ENCODE measurements at regions not wholly inside any gene's neighbourhood (a gene's known extent, or its start where the extent isn't known, plus 50 kb on each side); places are given as distances from the start of the nearest gene placed in this dataset.
A peak's percentile ranks its signal among the peaks of the same experiment; 100 is the strongest.

DNA sequence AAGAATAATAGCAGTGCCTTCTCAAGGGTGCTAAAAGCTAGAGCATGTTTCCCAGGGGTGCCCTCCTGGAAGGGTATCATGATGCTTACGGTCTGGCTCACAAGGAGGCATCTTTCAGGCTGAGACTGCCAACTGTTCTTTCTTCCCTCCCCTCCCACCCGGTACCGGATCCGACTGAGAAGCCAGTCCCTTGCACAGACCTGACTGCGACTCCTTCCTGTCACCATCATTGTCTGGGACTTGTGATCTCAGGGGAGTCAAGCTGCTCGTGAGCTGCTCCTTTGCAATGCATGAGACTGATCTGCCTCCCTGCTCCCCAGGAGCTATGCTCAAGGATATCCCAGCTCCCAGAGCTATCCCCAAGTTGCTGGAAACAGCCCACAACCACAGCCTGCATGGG is 170.8 kb downstream of the GADD45G start:
- no peak for DNase-seq

DNA sequence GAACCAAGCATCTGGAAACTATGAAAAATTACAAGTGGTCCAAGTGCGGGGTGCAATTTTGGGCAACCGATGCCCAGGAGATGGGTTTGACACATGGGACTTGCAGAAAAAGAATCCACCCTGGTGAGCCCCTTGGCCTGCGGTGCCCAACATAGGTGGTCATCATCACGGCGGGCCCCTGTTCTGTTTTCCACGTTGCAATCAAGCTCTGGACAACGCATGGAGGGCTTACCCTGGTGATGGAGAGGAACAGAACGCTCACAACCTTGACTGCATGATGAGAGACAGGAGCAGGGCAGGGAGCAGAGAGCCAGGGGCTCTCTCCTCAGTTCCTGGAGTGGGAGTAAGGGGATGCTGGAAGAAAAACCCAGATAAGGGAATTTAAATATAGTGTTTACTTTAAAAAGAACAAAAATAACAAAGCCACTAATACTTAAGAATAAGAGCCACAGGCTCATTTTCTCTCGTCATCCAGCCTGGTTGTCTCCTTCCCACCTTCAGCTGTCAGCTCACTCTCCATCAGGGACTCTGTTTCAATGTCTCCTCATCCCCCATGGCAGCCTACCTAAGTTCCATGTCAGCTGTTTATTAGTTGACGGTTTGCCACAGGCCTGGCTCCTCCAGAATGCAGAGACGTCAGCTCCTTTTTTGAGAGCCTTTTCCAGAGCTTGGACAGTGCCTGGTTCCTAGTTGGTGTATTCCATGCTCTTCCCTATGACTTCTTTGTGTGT is 172.1 kb downstream of the GADD45G start:
- no peak for DNase-seq

DNA sequence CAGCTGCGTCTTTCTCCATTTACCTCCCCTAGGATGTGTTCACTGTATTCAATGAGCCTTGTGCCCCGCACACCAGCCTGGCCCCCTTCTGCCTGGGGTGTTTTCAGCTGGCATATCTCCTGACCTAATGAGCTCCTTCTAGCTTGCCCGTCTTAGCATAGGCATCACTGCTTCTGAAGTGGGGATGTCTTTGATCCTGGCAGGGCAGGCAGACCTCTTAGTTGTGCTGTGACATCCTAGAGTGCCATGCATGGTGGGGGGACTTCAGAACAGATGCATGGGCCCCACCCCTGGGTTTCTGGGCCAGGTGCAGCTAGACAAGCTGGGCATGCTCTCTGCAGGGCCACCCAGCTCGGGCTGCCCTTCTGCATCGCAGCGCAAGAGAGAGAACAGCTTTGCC is 172.7 kb downstream of the GADD45G start:
- DNase-seq = no peak

DNA sequence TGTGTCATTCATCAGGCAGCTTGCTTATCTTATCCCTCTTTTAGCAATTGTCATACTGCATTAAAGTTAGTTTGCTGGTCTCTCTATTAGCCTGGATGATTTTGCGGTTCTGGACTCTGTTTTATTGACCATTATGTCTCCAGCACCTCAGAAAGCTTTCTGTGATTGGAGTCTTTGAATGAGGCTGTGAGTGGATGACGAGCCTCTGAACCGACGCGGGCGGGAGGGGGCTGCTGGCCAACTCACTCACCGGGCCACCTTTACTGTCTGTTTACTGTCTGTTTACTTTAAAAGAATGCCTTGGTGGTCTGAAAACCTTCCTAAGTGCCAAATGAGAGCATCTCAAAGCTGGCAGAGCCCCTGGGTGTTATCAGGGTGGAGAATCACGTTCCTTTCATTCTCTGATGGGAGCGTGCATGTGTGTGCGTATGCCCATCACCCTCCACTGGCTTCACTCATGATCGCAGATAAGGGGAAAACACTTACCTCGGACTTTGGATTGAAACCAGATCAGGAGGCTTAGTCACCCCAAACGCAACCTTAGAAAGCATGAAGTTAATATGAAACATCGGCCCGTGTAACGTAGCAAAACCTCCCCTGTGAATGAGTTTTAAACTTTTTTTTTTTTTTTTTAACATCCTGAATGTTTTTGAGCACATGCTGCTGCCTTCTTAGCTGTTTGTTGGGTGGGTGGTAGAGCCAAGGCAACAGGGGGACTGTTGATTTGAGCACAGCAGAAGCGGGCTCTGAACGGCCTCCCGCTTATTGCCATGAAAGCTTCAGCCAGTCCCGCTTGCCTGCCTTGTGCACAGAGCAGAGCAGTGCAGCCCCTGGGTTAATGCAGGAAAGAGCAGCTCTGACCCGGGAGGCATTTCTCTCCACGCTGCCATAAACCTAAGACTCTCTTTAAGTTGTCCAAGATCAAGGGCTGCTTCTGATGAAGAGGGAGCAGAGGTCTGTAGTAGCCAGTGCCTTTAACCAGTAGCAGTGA is 173.6 kb downstream of the GADD45G start:
- DNase-seq = no peak

DNA sequence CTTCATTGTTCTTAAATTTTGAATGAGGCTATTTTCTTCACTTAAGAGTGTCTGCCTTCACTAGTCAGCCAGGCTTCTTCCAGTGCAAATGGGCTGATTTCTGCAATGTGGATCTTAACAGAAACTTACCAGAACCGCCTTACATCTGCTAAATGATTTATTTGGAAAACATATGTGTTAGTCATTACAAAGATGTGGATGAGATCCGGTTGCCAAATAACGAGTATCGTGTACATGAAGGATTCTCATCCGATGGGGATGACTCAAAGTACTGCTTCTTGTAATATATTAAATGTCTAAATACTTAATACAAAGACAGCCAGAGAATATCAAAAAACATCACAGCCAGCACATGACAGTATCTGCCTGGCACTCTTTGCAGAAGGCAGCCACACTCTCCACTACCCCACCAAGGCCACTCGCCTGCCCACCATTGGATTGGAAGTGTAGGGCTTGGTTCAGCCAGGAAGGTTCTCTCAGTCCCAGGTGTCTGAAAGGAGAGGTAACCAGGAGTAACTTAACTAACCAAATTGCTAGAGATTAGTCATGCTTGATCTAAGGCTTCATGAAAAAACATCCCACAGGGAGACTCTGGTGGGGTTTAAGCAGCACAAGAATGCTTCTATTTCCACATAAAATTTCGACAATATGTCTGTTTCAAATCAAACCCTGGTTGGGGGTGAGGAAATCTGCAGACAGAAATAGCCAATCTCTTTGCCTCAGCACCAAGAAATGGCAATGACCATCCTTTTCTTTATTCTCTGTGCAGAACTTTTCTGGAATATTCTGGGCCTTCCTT is 174.8 kb downstream of the GADD45G start:
- no peak for DNase-seq

DNA sequence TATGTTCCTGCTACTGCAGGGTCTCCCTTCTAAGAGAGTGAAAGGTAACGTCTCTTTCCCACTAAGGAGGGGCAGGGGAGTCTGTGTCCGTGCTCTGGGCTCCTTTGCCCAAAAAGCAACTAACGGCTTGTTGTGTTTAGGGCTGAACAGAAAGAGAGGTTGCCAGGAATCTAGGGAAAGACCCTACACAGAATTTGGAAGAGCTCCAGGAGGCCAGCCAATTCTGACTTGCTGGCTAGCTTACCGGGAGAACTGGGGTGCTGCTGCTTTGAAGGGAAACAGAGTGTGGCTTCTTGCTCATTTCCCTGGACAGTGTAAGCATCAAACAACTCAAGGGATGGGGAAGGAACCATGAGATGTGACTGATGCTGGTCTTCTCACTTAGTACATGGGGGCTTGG is 176.1 kb downstream of the GADD45G start:
- no peak for DNase-seq

DNA sequence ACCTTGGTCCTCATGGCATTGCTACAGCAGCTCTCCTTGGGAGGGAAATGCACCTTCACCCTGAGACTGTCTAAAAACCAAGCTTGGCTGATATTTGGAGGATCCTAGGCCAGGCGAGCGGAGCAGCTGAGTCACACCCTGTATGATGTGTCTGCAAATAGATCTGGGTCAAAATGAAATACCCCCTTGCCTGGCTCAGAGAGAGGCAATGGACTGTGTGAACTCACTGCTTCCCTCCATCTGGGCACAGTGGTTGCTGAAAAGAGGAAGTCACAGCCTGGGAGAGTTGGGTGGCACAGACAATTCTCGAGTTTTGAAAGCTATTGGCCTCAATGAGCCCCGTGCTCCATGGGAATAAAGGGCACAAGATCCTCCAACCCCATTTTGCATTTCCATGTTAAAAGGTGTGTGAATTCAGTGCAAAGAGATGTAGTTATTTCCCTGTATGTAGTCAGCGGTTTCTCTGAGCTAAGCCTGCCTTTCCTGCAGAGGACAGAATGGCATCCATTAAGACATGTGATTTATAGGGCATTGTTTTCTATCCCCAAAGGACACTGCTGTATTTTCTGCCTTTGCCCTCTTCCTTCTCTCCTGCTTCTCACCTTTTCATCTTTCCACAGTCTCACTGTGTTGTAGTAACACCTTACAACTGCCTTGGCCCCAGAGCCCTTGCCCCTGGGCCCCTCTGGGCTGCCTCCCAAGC is 177.2 kb downstream of the GADD45G start:
- DNase-seq = peak; percentile 9 to 38

DNA sequence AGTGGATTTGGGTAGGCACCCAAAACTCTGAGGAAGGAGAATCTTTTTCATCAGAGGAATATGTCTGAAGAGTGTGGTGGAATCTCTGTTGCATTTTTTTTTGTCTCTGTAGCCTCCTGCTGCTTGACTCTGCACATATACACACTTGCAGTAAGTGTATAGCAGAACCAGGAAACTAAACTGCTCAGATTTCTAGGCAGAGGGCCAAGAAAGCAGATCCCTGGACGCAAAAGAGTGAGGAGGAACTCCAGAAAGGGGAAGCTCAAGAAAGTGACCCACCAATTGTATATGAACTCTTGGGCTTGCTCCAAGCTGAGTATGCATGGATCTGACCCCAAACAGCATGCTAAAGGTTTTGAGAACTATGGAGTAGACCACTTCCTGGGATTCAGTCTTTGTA is 181.8 kb downstream of the GADD45G start:
- DNase-seq = no peak

DNA sequence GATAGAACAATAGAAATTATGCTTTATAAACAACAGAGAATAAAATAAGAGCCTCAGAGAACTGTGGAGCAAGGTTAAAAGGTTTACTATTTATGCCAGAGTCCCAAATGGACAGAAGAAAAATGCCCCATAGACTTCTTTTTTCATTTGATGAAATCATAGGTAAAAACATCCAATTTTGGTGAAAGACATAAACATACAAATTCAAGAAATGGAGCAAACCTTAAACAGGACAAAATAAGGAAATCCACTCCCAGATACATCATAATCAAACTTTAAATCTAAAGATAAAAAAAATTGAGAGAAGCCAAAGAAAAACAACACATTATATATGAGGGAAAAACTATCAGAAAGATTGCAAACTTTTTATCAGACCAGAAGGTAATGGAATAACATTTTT is 182.8 kb downstream of the GADD45G start:
- no peak for DNase-seq

DNA sequence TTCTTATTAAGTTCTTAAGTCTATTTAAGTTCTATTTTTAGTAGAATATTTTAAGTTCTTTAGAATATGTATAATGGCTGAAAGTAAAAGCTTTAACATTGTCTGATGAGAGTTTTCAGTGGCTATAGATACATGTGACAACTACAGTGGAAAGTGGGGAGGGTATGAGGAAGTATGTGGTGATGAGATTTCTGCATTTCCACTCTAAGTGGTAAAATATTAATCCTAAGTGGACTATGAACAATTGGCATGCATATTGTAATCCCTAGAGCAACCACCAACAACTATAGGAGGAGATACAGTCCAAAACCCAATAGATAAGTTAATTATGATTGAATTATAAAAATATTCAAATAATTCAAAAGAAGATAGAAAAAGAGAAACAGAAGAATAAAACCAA is 183.6 kb downstream of the GADD45G start:
- DNase-seq = no peak

DNA sequence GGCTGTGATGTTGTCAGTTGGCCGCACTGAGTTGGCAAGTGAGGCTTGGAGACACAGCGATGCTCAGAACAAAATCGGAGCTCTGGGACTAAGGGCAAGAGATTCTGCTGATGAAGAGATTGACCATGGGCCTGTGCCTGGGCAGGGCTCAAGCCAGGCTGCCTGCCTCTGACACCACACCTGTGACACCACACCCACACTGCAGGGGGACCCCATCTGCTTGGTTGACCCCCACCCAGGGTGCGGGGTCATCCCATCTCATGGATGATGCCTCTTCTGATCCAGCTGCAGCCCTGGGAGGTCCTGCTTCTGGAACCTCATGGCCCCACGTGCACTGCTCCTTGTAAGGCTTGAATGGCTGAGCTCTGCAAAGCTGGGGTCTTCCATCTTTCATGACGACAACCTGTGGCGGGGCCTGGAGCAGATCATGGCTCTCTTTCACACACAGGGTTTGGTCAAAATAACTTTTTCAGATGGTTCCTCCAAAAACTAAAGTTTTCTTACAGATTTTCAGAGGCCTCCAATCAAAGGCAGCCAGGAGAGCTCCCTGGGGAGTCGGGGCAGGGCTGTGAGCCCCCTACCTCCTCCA is 185.2 kb downstream of the GADD45G start:
- DNase-seq = no peak

DNA sequence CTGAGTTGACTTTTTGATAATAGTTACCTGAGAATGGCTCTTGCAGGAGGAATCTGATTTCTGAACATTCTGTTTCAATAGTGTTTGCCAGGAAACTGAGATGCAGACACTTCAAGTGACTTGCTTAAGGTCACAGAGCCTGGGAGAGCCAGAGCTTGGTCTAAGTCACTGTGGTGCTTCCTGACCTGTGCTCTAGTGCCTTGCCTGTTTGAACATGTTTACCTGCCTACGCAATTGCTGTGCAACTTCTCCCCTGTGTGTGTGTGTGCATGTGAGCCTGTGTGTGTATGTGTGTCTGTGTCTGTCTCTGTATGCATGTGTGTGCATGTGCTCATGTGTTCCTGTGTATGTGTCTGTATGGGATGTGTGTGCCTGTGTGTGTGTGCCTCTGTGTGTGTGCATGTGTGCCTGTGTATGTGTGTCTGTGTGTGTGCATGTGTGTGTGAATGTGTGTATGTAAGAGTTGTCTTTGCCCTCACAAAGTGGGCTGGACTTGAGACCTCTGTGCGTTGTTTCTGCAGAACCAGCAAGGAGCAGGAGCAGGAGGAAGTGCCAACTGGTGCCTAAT is 185.8 kb downstream of the GADD45G start:
- no peak for DNase-seq

DNA sequence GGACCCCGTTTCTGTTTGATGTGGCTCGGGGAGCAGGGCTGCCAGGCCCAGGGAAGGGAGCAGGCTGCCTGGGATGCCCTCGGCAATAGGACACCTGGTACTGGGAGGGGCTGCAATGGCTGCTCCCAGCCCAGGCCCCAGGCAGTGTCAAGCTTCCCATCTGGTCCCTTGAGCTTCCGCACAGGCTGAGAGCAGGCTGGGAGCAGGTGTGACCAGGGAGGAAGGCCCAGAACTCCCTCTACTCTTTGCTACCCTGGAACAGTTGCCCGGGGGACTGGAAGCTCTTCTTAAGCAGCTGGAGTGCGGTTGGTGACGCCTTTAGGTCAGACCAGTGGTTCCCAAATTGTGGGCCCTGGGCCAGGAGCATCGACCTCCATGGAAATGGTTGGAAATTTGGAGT is 186.9 kb downstream of the GADD45G start:
- no peak for DNase-seq

DNA sequence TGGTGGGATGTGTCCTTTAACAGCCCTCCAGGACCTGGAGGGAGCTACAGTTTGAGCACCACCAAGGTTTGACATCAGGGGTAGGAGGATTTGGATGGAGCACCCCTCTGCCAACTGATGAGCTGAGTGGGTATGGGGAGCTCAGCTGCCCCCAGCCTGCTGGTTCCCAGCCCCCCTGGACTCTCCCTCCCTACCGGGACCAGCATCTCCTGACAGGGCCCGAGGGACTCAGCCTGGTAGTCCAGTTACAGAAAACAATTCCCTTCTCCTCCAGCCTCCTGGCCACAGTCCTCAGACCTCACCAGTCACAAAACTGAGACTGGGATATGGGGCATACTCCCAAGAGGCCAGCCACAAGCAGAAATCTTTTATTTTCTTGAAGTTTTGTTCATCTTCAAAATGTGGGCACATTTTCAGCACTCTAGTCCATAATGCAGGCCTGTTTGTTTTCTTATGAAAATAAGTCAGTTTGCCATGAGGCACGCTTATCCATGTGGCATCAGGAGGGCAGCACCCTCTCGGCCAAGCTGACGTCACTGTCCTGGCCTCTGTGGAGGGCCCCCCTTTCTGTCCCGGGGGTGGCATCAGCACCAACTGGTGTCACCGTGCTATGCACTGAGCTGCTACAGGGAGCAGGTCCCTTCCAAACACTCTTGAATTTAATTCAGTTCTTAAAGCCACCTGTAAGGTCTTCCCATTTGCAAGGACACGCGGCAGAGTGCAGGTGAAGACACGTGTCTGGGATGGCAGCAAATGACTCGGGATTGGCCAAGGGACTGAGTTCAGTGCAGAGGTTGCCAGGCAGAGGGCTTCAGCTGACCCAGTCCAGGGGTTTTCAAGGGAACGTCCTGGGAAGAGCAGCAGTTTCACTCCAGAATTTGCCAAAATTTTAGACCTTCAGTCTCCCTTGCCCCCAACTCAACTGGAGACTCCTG is 187.6 kb downstream of the GADD45G start:
- no peak for DNase-seq

DNA sequence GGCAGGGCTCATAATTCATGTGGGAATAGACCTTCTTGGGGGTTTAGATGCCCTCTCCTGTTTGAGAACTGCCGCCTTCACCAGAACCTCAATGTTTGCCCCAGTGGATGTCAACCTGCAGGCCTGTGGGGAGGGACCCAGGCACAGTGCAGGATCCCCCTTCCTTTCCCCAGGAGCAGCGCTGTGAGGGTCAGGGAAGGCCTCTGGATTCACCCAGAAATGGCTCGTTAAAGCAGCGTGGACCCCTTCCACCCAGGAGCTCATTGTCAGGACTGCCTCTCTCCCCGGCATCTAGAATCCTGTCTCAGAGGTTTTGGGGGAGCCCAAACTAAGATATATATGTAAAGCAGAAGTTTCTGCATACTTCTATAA is 188.3 kb downstream of the GADD45G start:
- DNase-seq = no peak

DNA sequence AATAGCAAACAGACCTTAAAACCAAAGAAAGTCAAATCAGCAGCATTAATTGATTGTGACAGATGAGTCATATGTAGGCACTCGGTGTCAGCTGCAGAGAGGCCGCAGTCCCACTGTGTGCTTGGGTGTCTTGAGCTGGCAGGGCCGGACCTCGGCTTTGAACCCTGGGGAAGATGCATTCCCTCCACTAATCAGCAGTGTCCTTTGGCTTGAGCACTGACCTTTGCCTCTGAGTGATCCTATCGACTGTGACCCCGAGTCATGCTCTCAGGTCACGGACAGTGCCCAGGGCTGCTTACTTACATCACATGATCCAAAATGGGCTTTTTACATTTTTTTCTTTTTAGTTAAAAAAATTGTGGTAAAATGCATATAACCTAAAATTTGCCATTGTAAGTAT is 188.7 kb downstream of the GADD45G start:
- no peak for DNase-seq

DNA sequence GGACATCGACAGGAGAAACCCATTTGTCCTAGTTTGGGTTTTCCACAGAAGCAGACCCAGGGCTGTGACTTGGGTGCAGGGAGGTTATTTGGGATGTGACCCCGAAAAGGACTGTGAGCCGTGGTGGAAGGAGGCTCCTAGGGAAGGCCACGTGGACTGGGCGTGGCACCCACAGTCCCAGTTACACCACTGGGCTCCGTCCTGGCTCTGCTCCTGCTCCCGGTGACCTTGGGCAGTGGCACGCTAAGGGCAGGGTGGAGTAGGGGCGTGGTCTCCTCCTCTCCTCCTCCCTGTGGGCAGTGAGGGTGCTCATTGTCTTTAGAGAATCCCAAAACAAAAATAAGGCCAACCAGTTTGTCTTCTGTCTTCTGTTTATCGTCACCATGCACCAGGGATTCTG is 190.1 kb downstream of the GADD45G start:
- no peak for DNase-seq

DNA sequence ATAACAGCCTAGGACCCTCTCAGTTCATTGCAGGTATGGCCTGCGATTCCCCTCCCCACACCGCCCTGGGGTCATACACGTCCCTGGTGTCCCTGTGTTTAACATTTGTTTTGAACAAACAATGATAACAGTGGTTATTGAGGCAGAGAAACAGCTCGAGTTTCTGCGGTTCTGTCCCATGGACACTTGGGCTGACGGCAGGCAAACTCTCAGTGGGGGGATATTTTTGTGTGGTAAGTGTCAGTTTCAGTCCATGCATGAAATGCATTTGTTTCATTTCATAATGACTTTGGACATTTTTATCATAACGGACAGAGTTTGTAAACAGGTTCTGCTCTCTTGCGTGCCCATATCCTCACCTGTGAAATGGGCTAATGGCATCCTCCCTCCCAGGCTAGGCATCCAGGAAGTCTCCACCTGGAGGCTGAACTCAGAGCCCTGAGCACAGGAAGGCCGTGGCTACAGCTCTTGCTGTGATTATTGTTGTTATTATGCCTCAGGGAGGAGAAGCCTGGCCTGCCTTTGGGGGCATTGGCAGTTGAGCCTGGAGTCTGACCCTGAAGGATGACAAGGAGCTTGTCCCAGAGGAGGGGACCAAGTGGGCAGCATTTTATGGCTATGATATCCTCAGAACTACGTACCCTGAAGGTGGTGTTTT is 190.9 kb downstream of the GADD45G start:
- DNase-seq = no peak

DNA sequence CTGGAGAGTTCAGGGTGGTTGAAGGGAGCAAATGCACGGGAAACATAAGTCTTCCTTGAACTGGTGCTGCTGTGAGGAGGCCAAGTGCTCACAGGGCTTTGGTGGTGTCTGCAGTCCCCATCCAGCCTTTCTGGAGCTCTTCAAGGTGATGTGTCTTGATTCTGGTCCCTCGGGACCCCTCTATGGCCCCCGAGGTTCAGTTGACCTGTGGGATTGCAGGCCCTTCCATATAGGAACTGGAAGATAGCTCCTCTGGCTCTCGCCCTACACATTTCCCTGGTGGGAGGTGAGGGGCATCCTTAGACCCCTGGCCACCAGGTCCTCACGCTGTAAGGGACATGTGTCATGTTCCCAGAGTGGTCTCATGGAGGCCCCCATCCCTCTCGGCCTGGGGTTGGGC is 191.8 kb downstream of the GADD45G start:
- no peak for DNase-seq

DNA sequence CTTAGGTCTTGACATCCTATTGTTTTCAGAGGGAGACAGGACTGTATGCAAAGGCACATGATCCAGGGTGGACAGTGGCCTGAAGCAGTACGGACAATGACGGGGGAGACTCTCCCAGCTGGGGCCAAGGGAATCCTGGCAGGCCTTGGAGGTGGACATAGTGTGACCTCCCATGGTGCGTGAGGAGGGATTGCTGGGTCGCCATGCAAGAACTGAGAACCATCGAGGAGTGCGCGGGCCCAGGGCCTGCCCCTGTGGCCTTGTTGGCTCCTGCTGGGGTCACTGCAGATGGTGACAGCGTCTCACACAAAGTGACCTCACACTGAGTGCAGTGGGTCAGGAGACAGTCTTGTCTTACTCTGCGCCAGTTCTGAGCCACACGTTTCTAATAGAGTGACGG is 192.4 kb downstream of the GADD45G start:
- no peak for DNase-seq

Measured in activated CD4-positive, alpha-beta T cell treated with anti-CD3 and anti-CD28 coated beads, Interleukin-2, amount 50 U/mL, for 48 hours (primary cell).